NCI-H2107 treated with DMSO at 0.1 percent for 48 hours (cell line): ENCODE measurements at regions not wholly inside any gene's neighbourhood (a gene's known extent, or its start where the extent isn't known, plus 50 kb on each side); places are given as distances from the start of the nearest gene placed in this dataset.

ENCODE experiments used
- DNase-seq: peaks from one replicate; lab custom pipeline; 2025; ENCODE audit not compliant: unreplicated experiment; lab: John Stamatoyannopoulos, UW

GRCh38 chr9:23526806-23527205 lies 299.2 kb downstream of the ELAVL2 start:
- DNase-seq, result no peak

GRCh38 chr9:23532282-23532681 lies 293.8 kb downstream of the ELAVL2 start:
- no peak for DNase-seq

GRCh38 chr9:23537192-23538066 lies 288.6 kb downstream of the ELAVL2 start:
- no peak for DNase-seq

DNA sequence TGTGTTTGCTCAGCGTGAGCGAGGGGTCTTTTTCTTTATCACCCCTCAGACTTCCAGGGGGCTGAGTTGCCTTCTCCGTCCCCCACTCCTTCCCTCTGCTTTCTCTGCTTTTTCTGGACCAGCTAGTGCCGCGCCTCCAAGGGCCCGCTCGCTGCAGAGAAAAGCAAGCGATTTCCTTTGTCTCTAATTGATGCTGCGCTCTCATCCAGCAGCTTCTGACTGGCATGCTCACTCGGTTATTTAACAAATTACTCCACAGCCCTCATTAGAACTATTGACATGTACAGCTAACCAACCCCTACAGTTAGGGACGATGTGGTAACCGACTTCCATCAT lies 288.0 kb downstream of the ELAVL2 start:
- DNase-seq, result no peak

DNA sequence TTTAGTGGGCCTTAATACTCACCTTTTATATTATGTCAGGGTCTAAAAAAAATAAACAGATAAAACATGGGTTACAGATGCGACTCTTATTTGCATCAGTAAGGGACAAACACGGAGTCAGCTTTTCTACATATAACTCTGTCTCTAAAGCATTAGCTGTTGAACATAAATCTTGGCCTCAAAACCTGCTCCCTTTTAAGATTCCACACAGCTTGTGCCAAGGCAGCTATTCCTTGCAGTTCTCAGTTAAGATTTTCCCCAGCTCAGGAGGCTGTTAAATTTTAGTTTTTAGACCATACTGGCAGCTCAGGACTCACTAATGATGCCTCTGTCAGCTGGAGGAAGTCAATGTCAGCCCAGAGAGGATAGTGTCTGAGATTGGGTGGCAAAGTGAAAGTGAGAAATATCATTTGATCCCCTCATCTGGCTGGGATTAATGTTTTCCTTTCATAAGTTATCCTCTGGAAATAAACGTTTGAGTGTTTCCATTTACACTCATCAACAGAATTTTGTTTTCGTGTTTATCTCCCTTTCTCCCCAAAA lies 287.5 kb downstream of the ELAVL2 start:
- no peak for DNase-seq

DNA sequence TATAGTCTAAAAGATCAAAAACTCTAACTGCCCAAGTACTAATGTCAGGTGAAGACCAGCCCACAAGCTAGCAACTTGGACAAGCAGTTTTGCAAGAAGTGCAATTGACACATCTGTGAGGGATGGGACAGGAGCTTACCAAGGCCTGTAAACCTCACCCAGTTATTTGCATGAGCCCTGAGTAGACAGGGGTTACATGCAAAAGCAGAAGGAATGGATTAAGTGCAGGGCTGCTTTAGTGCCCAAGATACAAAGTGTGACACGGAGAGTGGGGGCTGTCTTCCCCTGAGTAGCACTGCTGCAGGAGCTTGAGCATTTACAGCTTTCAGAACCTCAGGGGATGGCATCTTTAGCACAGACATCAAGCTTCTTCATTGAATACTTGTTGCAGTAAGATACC lies 286.7 kb downstream of the ELAVL2 start:
- DNase-seq, result no peak

GRCh38 chr9:23541976-23542375 lies 284.1 kb downstream of the ELAVL2 start:
- no peak for DNase-seq

DNA sequence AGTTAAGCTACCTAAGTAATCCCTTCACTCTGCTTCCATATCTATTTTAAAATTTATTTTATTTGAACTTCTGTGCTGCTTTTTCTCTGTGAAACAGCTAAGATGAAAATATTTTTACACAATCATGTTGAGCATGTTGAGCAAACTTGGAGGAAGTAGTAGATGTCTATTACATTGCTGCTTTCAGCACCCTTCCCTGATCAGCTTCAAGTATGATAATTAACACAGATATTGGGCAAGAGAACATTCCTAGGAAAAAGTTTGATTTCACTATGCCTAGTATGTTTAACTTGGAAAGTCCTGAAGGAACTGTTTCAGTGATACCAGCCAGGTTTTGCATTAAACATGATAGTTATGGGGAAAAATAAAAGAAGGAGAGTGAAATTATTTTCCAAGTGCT lies 283.6 kb downstream of the ELAVL2 start:
- DNase-seq, result no peak

GRCh38 chr9:23542927-23543326 lies 283.1 kb downstream of the ELAVL2 start:
- no peak for DNase-seq

DNA sequence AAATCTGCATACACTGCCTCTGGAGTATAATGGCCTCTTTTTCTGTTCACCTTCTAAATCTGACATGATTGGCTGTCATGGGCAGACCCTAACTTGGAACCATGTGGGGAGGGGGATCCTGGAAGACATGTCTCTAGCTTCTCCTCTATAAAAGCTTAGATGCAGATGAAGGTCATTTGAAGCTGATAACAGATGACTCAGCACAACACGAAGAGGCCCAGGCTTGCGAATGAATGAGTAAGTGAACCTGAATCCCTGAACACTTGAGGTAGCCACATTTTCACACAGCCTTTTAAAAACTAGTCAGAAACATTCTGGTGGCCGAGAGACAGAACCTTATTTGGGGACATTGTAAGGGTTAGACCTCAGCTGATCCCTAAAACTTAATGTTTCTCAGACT lies 282.6 kb downstream of the ELAVL2 start:
- DNase-seq, result no peak

- DNase-seq, result no peak
Measured at GRCh38 chr9:23545728-23546127, 280.3 kb downstream of the ELAVL2 start.

- no peak for DNase-seq
Measured at GRCh38 chr9:23551311-23551721, 274.7 kb downstream of the ELAVL2 start.

- no peak for DNase-seq
Measured at GRCh38 chr9:23551929-23552707, 273.9 kb downstream of the ELAVL2 start.

GRCh38 chr9:23552876-23553601 lies 273.0 kb downstream of the ELAVL2 start:
- no peak for DNase-seq

DNA sequence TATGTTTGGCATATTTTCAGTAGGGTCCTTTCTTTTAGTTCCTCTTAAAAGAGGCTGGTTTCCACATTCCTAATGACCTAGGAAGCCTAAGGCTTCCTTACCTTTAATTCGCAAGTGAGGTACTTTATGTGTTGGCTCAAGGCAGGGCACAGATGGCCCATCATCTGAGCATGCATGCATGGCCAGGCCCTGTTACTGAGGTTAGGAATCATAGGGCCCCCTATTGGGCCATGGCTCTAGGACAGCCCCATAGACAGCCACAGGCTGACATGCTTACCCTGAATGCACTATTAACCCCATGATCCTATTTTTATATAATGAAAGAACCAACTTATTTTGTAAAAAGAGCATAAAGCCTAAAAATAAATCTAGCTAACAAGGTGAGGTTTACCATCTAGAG lies 271.4 kb downstream of the ELAVL2 start:
- no peak for DNase-seq

DNA sequence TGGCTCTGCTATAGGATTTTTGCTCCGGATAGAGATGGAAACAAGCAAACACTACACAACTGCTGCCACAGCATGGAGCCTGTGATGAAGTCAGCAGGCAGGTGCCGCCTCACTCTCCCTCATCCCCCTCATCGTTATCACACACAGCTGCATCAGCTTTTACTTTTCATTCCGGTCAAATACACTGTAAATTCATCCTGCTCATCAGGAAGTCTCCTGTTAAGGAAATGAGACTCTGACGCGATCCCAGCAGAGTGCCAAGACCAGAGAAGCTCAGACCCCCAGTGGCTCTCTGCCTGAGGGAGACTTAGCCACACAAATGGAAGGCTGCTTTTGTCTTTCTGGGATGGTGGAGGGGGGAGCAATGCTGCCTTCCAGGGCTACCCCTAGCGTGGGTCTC lies 270.2 kb downstream of the ELAVL2 start:
- no peak for DNase-seq

- no peak for DNase-seq
Measured at GRCh38 chr9:23556459-23556858, 269.6 kb downstream of the ELAVL2 start.

DNA sequence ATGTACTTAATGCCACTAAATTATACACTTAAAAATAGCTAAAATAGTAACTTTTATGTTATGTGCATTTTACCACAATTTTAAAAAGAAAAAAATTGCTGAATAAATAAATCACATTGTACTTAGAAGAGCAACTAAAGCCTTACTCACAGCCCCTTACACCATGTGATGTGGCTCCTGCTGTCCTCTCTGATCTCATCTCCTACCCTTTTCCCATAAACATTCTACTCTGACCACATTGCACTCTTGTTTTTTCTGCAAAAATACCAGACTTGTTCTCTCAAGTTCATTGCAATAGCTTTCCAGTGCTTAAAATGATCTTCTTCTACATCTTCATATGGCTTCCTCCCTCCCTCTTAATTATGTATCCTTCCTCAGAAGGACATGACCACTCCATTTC lies 268.4 kb downstream of the ELAVL2 start:
- no peak for DNase-seq

DNA sequence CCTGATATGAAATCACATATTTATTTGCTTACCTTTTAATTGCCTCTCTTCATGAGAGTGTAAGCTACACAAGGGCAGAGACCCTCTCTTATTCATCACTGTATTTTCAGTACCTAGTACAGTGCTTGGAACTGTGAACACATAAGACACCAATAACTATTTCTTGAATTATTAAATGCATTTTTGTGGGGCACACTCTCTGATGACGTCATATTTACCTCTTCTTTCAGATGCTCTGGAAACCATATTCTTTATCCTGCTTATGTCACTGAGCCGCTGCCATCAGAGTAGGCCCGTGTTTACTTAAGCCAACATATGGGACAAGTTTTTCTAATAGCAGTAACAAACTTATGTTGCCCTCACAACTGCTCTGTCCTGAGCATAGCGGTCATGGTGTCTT lies 266.5 kb downstream of the ELAVL2 start:
- DNase-seq, result no peak

DNA sequence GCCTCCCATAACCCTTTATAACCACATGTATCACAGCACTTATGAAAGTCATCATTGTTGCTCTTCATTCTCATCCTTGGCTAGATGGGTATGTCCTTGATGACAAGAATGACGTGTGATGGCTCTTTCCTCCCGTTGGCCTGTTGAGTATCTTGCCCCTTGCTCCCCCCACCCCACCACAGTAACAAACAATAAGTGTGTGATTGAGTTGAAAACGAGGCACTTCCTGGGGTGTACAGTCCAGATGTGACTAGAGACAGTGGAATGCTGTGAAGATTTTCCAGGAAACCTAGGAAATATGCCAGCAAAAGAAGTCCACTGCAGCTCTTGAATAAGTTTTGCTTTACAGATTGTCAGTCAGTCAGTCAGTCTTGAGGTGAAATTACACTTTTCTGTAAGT lies 262.5 kb downstream of the ELAVL2 start:
- no peak for DNase-seq

- no peak for DNase-seq
Measured at GRCh38 chr9:23567516-23568165, 258.4 kb downstream of the ELAVL2 start.
